H1 (cell line): ENCODE measurements at regions not wholly inside any gene's neighbourhood (a gene's known extent, or its start where the extent isn't known, plus 50 kb on each side); places are given as distances from the start of the nearest gene placed in this dataset.

ENCODE experiments used
- ATF3 ChIP-seq: IDR thresholded peaks from 2 replicates; pipeline ENCODE4 v1.6.1; 2011; ENCODE audit warnings: low read depth, mild to moderate bottlenecking, low read length; ENCODE audit not compliant: insufficient read depth
- CBX5 ChIP-seq: fragments of 300-800, 300-1000 bp; sonication (generic); IDR thresholded peaks from 2 replicates; pipeline ENCODE4 v1.7.1; 2016; ENCODE audit warnings: antibody characterized with exemption, low read length, low read depth
- EZH2 ChIP-seq: fragments of 200-600 bp; sonication (generic); IDR thresholded peaks from 2 replicates; pipeline ENCODE4 v1.7.1; 2012; ENCODE audit warnings: low read depth, mild to moderate bottlenecking, moderate library complexity, low read length, inconsistent platforms; ENCODE audit not compliant: severe bottlenecking
- GABPA ChIP-seq: IDR thresholded peaks from 2 replicates; pipeline ENCODE4 v1.6.1; 2011; ENCODE audit warnings: mild to moderate bottlenecking, low read length, moderate library complexity, borderline replicate concordance; ENCODE audit not compliant: insufficient read depth
- MAFK ChIP-seq: IDR thresholded peaks from 2 replicates; pipeline ENCODE4 v1.6.1; 2012; ENCODE audit warnings: low read depth, mild to moderate bottlenecking, improper control_type of control experiment, low read length
- MAX ChIP-seq: IDR thresholded peaks from 2 replicates; pipeline ENCODE4 v1.6.1; 2012; ENCODE audit warnings: inconsistent platforms
- PHF8 ChIP-seq: fragments of 200-600 bp; sonication (generic); conservative IDR thresholded peaks from 2 replicates; pipeline ENCODE4 v1.7.1; 2012; ENCODE audit warnings: low read depth, mild to moderate bottlenecking, inconsistent platforms, low read length, moderate library complexity
- POLR2A ChIP-seq, 2 experiments: IDR thresholded peaks; 1 replicate in 1 of 2; 2 replicates in 1 of 2; pipeline ENCODE4 v1.6.1; 2011; ENCODE audit warnings: low read depth in 2 of 2, low read length in 2 of 2, mild to moderate bottlenecking in 2 of 2; ENCODE audit errors: control extremely low read depth in 1 of 2
- POLR2AphosphoS5 ChIP-seq: IDR thresholded peaks from 2 replicates; pipeline ENCODE4 v1.6.1; 2011; ENCODE audit warnings: low read depth, low read length
- TF ChIP-seq, protein P1 (sequence below): IDR thresholded peaks from 2 replicates; pipeline ENCODE4 v1.6.1; 2011; ENCODE audit warnings: low read length, improper control_type of control experiment
- TF ChIP-seq, protein P2 (sequence below), 3 experiments: IDR thresholded peaks; 1 replicate in 2 of 3; 2 replicates in 1 of 3; pipeline versions ENCODE4 v1.5.1 to v1.6.1; 2011; ENCODE audit warnings: low read length in 3 of 3, mild to moderate bottlenecking in 3 of 3, inconsistent platforms in 2 of 3, low read depth in 1 of 3, moderate library complexity in 1 of 3; ENCODE audit not compliant: insufficient read depth in 1 of 3; ENCODE audit errors: control extremely low read depth in 1 of 3

DNA sequence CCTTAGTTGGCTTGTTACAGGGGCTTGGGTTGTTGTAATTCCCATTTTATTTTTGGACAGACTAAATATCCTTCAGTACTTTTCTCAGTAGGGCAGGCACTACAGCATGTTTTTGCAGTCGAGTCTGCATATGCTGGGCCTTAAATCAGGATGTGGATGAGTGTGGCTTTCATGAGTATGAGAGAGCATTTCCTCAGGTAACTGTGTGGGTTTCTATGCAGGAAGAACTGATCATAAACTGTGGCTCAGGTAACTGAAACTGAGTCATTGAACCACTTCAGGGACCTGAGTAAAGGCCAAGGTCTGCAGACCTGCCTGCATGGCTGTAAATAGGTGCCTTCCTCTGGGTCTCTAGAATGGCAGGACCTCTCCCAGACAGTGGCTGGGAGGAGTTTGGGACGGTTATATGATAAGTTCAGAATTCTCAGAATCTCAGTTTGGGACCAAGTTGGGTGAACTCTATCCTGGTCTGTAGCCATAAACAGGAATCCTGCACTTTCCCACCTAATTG, 112.1 kb downstream of the ZNF737 start:
- TF ChIP-seq, protein P1, sequence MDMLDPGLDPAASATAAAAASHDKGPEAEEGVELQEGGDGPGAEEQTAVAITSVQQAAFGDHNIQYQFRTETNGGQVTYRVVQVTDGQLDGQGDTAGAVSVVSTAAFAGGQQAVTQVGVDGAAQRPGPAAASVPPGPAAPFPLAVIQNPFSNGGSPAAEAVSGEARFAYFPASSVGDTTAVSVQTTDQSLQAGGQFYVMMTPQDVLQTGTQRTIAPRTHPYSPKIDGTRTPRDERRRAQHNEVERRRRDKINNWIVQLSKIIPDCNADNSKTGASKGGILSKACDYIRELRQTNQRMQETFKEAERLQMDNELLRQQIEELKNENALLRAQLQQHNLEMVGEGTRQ = no peak
- TF ChIP-seq, protein P2, sequence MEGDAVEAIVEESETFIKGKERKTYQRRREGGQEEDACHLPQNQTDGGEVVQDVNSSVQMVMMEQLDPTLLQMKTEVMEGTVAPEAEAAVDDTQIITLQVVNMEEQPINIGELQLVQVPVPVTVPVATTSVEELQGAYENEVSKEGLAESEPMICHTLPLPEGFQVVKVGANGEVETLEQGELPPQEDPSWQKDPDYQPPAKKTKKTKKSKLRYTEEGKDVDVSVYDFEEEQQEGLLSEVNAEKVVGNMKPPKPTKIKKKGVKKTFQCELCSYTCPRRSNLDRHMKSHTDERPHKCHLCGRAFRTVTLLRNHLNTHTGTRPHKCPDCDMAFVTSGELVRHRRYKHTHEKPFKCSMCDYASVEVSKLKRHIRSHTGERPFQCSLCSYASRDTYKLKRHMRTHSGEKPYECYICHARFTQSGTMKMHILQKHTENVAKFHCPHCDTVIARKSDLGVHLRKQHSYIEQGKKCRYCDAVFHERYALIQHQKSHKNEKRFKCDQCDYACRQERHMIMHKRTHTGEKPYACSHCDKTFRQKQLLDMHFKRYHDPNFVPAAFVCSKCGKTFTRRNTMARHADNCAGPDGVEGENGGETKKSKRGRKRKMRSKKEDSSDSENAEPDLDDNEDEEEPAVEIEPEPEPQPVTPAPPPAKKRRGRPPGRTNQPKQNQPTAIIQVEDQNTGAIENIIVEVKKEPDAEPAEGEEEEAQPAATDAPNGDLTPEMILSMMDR (IDR thresholded peaks at IDR 0.05; ENCODE audit: control extremely low read depth in 1 of 3, insufficient read depth in 1 of 3, low read depth in 1 of 3, low read length in 3 of 3) = no peak
- TF ChIP-seq POLR2A (IDR thresholded peaks at IDR 0.05; ENCODE audit: control extremely low read depth in 1 of 2, low read depth in 2 of 2, low read length in 2 of 2) (no peak), GABPA (no peak), POLR2AphosphoS5 (no peak), EZH2 (no peak), PHF8 (no peak), MAX (no peak), MAFK (no peak), CBX5 (no peak), ATF3 (no peak)
